ENCODE measurements at regions not wholly inside any gene's neighbourhood (a gene's known extent, or its start where the extent isn't known, plus 50 kb on each side); places are given as distances from the start of the nearest gene placed in this dataset.

DNA sequence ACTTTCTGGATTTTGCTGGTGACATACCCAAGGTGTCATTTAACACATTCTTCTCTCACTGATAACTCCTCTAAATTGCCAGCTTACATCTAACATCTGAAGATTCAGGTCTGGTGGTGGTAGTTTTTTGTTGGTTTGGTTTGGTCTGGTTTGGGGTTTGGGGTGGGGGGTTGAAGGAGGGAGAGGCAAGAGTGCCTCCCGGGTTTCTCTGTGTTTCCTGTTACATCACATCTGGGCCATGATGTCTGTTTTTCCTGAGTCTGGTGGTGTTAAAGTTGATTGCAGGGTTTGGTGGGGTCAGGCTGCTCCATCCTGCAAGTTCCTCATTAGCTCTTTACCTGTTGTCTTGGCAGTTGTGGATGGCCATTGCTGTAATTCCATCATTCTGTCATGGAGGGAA, 155.8 kb upstream of the UBL3 start:
- no peak for TF ChIP-seq CTCF (IDR thresholded peaks at IDR 0.05; ENCODE audit: insufficient read depth, low read depth, low read length)
- no peak for TF ChIP-seq EZH2 (IDR thresholded peaks at IDR 0.05; ENCODE audit: insufficient read depth, low read length)

All from astrocyte (in vitro differentiated cells and primary cell).